ENCODE measurements at regions not wholly inside any gene's neighbourhood (a gene's known extent, or its start where the extent isn't known, plus 50 kb on each side); places are given as distances from the start of the nearest gene placed in this dataset.

DNA sequence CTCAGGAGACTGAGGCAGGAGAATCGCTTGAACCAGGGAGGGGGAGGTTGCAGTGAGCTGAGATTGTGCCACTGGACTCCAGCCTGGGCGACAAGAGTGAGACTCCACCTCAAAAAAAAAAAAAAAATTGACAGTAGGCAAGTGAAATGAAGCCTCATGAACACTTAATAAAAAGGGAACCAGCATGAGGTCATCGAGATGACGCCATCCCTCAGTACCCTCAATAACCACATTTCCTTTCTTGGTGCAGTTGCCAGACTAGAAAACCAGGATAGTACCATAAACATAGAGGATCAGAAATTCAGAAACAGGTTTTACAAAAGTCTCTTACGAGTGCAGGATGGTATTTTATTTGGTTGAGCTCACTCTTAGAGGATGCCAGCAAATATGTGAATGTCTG lies 584.1 kb downstream of the MAFB start:
- in situ Hi-C loops (cut with MboI) = no loop called here
- TF ChIP-seq EZH2phosphoT487 (IDR thresholded peaks at IDR 0.05; ENCODE audit: insufficient read depth, low read depth) (no peak), EZH2 (IDR thresholded peaks at IDR 0.05; ENCODE audit: insufficient read depth, poor library complexity, severe bottlenecking) (no peak)
- Histone ChIP-seq H3K36me3 (ENCODE audit: low read depth) (no peaks in the 10 kb centered on the region), H3K9ac (no peak overlapping the region), H3F3A (ENCODE audit: insufficient read depth) (no peaks in the 10 kb centered on the region), H3K4me1 (ENCODE audit: insufficient read depth) (no peaks in the 10 kb centered on the region), H3K79me2 (ENCODE audit: insufficient read depth) (no peaks in the 10 kb centered on the region), H3K27me3 (replicated peaks; ENCODE audit: insufficient read depth) (peaks cover 9% of the 10 kb centered on the region; the same call in 1 of the 2 replicates), H3K4me3 (no peak overlapping the region), H4K20me1 (ENCODE audit: insufficient read depth) (no peaks in the 10 kb centered on the region), H2AFZ (no peak overlapping the region), H3K4me2 (ENCODE audit: unreplicated experiment) (no peak overlapping the region), H3K27ac (no peak overlapping the region), H3K9me2 (ENCODE audit: insufficient read depth) (no peaks in the 10 kb centered on the region), H3K9me3 (ENCODE audit: low read depth) (no peaks in the 10 kb centered on the region)
- DNase-seq = peak; percentile 1
- WGBS, 2 experiments (ENCODE audit: low coverage in 1 of 2, low lambda C conversion rate in 2 of 2, missing lambda C conversion rate in 2 of 2) = 55 to 56% methylated on average over 4 to 5 of the region's 5 CpGs

DNA sequence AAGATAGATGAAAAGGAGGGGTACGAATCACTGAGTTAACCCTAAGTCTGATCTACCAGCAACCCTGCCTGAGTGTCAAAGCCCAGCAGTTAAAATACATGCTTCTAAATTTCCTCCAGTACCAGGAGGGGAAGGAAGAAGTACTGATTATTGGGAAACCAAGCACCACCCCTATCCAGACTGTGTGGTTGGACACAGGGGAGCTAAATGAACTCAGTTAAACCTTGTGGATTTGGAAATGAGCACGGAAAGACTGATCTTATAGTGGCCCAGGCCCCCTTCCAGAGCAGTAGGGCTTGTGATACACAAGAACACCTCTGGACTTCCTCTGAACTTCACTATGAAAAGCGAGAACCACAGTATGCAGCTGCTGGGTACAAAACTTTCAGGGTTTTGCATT lies 585.6 kb downstream of the MAFB start:
- Histone ChIP-seq H3K27me3 (replicated peaks; ENCODE audit: insufficient read depth) (peaks cover 9% of the 10 kb centered on the region; the same call in 1 of the 2 replicates), H2AFZ (no peak overlapping the region), H3K4me2 (ENCODE audit: unreplicated experiment) (no peak overlapping the region), H3K4me1 (ENCODE audit: insufficient read depth) (no peaks in the 10 kb centered on the region), H3K9ac (no peak overlapping the region), H4K20me1 (ENCODE audit: insufficient read depth) (no peaks in the 10 kb centered on the region), H3K79me2 (ENCODE audit: insufficient read depth) (no peaks in the 10 kb centered on the region), H3F3A (ENCODE audit: insufficient read depth) (no peaks in the 10 kb centered on the region), H3K9me2 (ENCODE audit: insufficient read depth) (no peaks in the 10 kb centered on the region), H3K9me3 (ENCODE audit: low read depth) (no peaks in the 10 kb centered on the region), H3K27ac (no peak overlapping the region), H3K36me3 (ENCODE audit: low read depth) (no peaks in the 10 kb centered on the region), H3K4me3 (no peak overlapping the region)
- in situ Hi-C loops (cut with MboI) = no loop called here
- 27 to 30% methylated on average over 3 of the region's 3 CpGs for WGBS, 2 experiments (ENCODE audit: low coverage in 1 of 2, low lambda C conversion rate in 2 of 2, missing lambda C conversion rate in 2 of 2)
- DNase-seq = no peak
- TF ChIP-seq EZH2phosphoT487 (IDR thresholded peaks at IDR 0.05; ENCODE audit: insufficient read depth, low read depth) = no peak
- TF ChIP-seq EZH2 (IDR thresholded peaks at IDR 0.05; ENCODE audit: insufficient read depth, poor library complexity, severe bottlenecking) = no peak

DNA sequence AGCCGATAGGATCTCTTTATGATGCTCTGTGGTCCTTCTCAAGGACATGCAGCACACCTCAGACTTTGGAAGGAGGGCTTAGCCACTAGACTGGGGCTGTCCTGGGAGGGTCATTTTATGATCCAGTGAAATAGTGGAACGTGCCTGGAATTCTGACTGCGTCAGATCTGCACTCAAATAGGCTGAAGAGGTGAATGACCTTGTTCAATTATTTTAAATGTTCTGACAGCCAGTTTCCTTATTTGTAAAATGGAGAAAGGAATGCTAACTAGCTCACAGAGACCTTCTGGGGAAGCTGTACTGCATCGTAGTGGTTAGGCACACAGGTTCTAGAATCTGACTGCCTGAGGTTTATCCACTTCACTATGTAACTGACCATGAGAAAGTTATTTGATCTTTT lies 587.5 kb downstream of the MAFB start:
- no peaks in the 10 kb centered on the region for H4K20me1 ChIP-seq (ENCODE audit: insufficient read depth)
- H2AFZ ChIP-seq = no peak overlapping the region
- H3K9me3 ChIP-seq (ENCODE audit: low read depth) = no peaks in the 10 kb centered on the region
- 40 to 46% methylated on average over 4 of the region's 4 CpGs for WGBS, 2 experiments (ENCODE audit: low coverage in 1 of 2, low lambda C conversion rate in 2 of 2, missing lambda C conversion rate in 2 of 2)
- peaks cover 9% of the 10 kb centered on the region; the same call in 1 of the 2 replicates for H3K27me3 ChIP-seq (replicated peaks; ENCODE audit: insufficient read depth)
- H3K9me2 ChIP-seq (ENCODE audit: insufficient read depth) = no peaks in the 10 kb centered on the region
- no peaks in the 10 kb centered on the region for H3K79me2 ChIP-seq (ENCODE audit: insufficient read depth)
- no peaks in the 10 kb centered on the region for H3K36me3 ChIP-seq (ENCODE audit: low read depth)
- no peak overlapping the region for H3K27ac ChIP-seq
- H3K4me3 ChIP-seq = no peak overlapping the region
- in situ Hi-C loops (cut with MboI) = no loop called here
- TF ChIP-seq EZH2 (IDR thresholded peaks at IDR 0.05; ENCODE audit: insufficient read depth, poor library complexity, severe bottlenecking) = no peak
- TF ChIP-seq EZH2phosphoT487 (IDR thresholded peaks at IDR 0.05; ENCODE audit: insufficient read depth, low read depth) = no peak
- H3K9ac ChIP-seq = no peak overlapping the region
- no peak overlapping the region for H3K4me2 ChIP-seq (ENCODE audit: unreplicated experiment)
- no peaks in the 10 kb centered on the region for H3F3A ChIP-seq (ENCODE audit: insufficient read depth)
- DNase-seq = no peak
- no peaks in the 10 kb centered on the region for H3K4me1 ChIP-seq (ENCODE audit: insufficient read depth)

DNA sequence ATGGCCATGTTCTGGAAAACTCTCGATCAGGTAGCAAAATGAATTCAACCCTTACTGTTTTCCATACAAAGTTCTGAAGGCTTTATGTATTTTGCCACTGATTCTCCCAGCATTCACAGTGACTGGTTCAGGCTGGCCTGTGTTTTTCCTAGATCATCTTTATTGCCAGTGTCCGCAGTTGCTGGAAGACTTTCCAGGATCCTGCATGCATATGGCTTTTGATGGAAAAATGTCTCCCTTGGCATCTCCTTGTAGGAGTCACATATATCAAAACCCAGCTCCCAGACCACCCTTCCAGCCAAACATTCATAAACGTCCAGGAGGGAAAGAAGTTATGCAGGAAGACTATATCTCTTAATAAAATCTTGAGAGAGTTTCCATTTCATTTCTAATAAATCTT lies 588.8 kb downstream of the MAFB start:
- WGBS, 2 experiments (ENCODE audit: low coverage in 1 of 2, low lambda C conversion rate in 2 of 2, missing lambda C conversion rate in 2 of 2) = 35 to 36% methylated on average over 3 of the region's 3 CpGs
- H3K4me2 ChIP-seq (ENCODE audit: unreplicated experiment) = no peak overlapping the region
- H4K20me1 ChIP-seq (ENCODE audit: insufficient read depth) = no peaks in the 10 kb centered on the region
- TF ChIP-seq EZH2 (IDR thresholded peaks at IDR 0.05; ENCODE audit: insufficient read depth, poor library complexity, severe bottlenecking) = no peak
- TF ChIP-seq EZH2phosphoT487 (IDR thresholded peaks at IDR 0.05; ENCODE audit: insufficient read depth, low read depth) = no peak
- H3K9me2 ChIP-seq (ENCODE audit: insufficient read depth) = no peaks in the 10 kb centered on the region
- no peak for DNase-seq
- no peaks in the 10 kb centered on the region for H3F3A ChIP-seq (ENCODE audit: insufficient read depth)
- H3K4me1 ChIP-seq (ENCODE audit: insufficient read depth) = no peaks in the 10 kb centered on the region
- no peak overlapping the region for H3K27ac ChIP-seq
- no peaks in the 10 kb centered on the region for H3K9me3 ChIP-seq (ENCODE audit: low read depth)
- no peaks in the 10 kb centered on the region for H3K36me3 ChIP-seq (ENCODE audit: low read depth)
- H3K9ac ChIP-seq = no peak overlapping the region
- H3K4me3 ChIP-seq = no peak overlapping the region
- H2AFZ ChIP-seq = no peak overlapping the region
- in situ Hi-C loops (cut with MboI) = no loop called here
- H3K27me3 ChIP-seq (replicated peaks; ENCODE audit: insufficient read depth) = peaks cover 9% of the 10 kb centered on the region; the same call in 1 of the 2 replicates
- no peaks in the 10 kb centered on the region for H3K79me2 ChIP-seq (ENCODE audit: insufficient read depth)

DNA sequence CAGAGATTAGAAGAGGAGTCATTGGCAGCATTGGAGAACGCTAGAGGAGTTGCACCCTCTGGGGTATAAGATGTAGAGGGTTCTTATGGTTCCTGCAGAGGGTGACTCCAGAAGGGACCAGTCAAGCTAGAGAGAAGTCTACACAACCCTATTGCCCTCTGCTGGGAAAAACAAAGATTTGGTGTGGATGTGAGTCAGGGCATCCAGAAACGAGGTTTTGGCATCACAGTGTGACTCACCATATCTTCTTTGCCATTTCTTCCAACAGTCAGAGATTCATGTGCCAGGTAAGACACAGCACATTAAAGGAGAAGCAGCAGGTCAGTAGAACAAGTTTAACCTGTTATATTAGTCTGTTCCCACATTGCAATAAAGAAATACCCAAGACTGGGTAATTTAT lies 598.8 kb downstream of the MAFB start:
- peak; percentile 30 for DNase-seq

More for the DNA sequence above, 598.8 kb downstream of the MAFB start:
- no peak overlapping the region for H3K9ac ChIP-seq
- H3K4me1 ChIP-seq (ENCODE audit: insufficient read depth) = no peaks in the 10 kb centered on the region
- no peaks in the 10 kb centered on the region for H3K79me2 ChIP-seq (ENCODE audit: insufficient read depth)
- no peaks in the 10 kb centered on the region for H3K9me3 ChIP-seq (ENCODE audit: low read depth)
- H3K27ac ChIP-seq = no peak overlapping the region
- H4K20me1 ChIP-seq (ENCODE audit: insufficient read depth) = no peaks in the 10 kb centered on the region
- no peak overlapping the region for H3K4me3 ChIP-seq
- H3K9me2 ChIP-seq (ENCODE audit: insufficient read depth) = no peaks in the 10 kb centered on the region
- in situ Hi-C loops (cut with MboI) = no loop called here
- H3F3A ChIP-seq (ENCODE audit: insufficient read depth) = no peaks in the 10 kb centered on the region
- H3K4me2 ChIP-seq (ENCODE audit: unreplicated experiment) = no peak overlapping the region
- 14 to 15% methylated on average over 2 of the region's 2 CpGs for WGBS, 2 experiments (ENCODE audit: low coverage in 1 of 2, low lambda C conversion rate in 2 of 2, missing lambda C conversion rate in 2 of 2)
- H3K27me3 ChIP-seq (replicated peaks; ENCODE audit: insufficient read depth) = no peaks in the 10 kb centered on the region
- TF ChIP-seq EZH2 (IDR thresholded peaks at IDR 0.05; ENCODE audit: insufficient read depth, poor library complexity, severe bottlenecking) (no peak), EZH2phosphoT487 (IDR thresholded peaks at IDR 0.05; ENCODE audit: insufficient read depth, low read depth) (no peak)
- H3K36me3 ChIP-seq (ENCODE audit: low read depth) = no peaks in the 10 kb centered on the region
- no peak overlapping the region for H2AFZ ChIP-seq
